Stimulated activated CD4-positive, alpha-beta T cell treated with anti-CD3 and anti-CD28 coated beads, Interleukin-12 subunit alpha, Interleukin-12 subunit beta, amount 100 ng/mL, for 4 hours (primary cell): ENCODE measurements at regions not wholly inside any gene's neighbourhood (a gene's known extent, or its start where the extent isn't known, plus 50 kb on each side); places are given as distances from the start of the nearest gene placed in this dataset.
A peak's percentile ranks its signal among the peaks of the same experiment; 100 is the strongest.

Experiments
- DNase-seq: peaks from one replicate; pipeline ENCODE4 v3.0.0-alpha.2; 2020

DNA sequence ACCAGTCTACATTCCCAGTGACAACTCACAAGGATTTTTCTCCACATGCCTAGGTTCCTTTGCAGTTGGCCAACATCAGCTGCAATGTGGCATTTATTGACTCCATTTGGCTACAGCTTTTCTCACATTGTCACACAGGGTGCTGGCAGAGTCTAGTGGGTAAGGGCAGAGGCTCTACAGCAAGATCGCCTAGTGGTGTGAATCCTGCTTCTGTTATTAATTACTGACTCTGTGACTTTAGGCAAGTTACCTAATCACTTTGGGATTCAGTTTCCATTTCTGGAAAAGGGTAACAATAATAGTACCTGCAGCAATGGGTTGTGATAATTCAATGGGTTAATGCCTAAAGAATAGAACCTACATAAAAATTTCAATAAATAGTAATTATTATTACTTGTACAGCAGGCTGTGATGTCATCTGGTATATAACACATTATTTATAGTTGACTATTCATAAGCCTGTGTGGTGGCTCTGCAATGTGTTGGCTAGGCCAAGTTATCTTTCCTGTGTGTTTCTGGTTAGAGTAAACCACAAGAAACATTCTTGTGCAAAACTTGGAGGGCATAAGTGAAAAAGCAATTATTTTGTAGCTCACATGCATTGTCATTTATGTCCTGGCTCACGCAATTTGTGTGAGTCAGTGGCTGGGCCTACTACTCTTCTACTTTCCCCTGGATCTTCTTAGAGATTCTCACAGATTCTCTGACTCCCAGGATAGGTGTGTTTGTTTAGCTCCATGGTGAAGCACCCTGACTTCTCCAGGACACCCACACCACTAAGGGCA, 59.5 kb downstream of the PTGS2 start:
- DNase-seq, result no peak

- peak; percentile 27 for DNase-seq
Observed at GRCh38 chr1:186618401-186619170, 61.6 kb downstream of the PTGS2 start.

GRCh38 chr1:186617926-186618325, 62.3 kb downstream of the PTGS2 start:
- DNase-seq, result no peak

DNA sequence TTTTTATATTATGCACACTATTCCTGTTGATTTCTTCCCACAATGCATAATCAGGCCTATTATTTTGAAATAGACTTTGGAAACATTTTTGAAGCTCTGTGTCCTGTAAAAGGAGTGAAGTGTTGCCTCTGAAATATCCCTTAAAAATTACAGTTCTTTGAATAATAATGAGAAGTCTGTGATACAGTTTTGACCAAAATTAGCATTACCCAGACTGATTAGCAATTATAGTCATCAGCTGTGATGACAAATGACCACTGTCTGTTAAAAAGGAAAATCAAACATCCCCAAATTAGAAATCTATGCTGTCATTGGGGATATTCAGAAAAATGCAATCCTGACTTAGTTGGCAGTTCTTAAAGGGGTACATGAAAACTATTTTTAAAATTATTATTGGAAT, 63.7 kb downstream of the PTGS2 start:
- no peak for DNase-seq

GRCh38 chr1:186615332-186615731, 64.9 kb downstream of the PTGS2 start:
- DNase-seq, result no peak

GRCh38 chr1:186611156-186611555, 69.1 kb downstream of the PTGS2 start:
- no peak for DNase-seq

- DNase-seq, result no peak
Observed at GRCh38 chr1:186609183-186609582, 71.0 kb downstream of the PTGS2 start.

DNA sequence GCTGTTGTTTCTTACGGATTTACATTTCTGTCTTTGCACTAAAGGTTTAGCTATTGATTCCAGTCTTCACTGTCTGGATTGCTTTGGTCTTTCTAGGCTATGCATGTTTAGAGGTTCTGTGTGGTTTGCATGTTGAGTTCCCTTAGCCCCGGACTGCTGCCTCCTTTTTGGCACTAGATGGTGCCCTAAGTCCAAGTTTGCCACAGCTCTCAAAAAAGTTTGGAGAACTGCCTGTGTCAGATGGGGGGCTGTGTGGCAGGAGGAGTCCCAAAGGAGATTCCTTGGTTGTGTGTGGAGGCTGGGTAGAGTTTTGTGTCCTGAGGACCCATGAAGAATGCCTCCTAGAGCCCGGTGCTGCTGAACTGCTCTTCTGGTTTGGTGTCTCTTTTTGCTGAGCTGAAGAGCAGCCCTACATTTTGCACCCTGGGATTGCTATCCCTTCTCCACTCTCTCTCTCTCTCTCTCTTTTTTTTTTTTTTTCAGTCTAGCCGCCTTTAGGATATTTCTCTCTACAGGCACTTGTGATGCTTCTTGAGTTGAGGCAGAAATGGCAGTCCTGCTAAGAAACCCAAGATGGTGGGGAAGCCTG, 74.4 kb downstream of the PTGS2 start:
- no peak for DNase-seq

DNA sequence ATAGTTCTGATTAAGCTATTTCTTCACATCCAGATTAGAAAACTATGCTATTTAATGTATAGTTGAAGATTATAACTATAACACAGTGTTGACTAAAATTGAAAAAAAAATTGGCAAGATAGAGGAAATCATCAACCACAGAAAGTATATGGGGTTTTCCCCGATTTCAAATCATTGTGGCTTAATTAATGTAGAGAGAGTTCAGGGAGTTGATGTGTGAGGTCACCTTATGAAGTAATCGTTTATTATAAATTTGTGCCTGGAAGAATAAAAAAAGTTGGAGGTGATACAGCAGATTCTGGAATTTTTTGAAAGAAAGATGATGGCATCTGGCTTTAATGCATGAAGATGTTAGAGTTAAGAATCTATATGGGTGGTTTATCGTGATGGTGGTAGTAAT, 84.3 kb downstream of the PTGS2 start:
- DNase-seq, result no peak

DNA sequence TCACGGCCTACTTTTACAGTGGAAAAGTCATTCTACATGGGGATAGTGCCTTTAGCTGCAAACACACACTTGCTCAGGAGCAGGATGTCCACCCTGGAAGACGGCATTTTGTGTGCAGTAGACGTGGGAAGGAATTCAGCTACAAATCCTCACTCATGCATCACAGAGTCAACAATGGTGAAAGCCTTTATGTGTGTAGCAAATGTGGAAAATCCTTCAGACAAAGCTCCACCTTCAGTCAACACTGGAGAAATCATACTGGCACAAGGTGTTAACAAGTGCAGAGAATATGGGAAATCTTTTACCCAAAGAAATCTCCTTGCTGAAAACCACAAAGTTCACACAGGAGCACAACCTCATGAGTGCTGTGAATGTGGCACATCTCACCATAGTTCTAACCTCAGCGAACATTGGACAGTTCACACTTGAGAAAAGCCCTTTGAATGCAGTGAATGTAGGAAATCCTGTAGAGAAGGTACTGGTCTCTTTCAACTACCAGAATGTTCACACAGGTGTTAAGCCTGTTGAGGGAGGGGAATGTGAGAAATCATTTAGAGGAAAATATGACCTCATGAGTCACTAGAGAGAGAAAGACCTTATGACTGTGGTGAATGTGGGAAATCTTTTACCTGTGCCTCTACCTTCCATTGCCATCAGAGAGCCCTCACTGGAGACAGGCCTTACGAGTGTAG, 101.8 kb downstream of the PTGS2 start:
- DNase-seq, result no peak

DNA sequence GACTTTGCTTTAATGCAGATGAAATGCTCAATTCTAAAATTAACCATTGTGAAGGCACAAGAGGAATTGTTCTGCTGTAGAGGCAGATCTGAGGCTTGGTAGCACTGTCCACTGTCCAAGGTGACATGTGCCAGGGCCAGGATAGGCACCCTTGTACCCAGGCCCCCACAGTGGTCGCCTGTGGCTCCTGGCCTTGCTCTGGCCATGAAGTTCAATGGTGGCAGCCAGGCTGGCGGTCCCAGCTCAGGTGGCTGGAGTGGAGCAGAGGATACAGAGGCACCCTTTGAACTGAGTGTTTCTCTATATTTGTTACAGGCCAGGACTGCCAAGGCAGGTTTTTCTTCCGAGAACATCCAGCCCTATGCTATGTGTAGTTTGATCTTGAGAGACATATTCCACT, 102.6 kb downstream of the PTGS2 start:
- DNase-seq, result no peak

DNA sequence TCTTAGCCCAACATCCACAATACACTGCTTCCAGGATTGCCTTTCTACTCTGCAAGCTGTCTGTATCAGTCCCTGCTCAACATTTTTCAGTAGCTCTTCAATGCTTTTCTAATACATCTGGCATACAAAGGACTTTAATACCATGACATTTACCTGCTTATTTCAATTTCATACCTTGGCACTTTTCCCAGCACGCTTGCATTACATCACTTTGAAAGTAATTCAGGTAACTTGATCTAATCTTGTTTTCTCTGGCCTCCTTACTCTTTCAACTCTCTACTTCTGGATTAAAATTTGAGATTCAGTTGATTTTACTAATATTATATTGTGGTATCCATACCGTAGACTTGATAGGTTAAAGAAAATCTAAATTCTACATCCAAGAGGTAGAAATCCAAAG, 103.0 kb downstream of the PTGS2 start:
- DNase-seq, result no peak

GRCh38 chr1:186575348-186575747, 104.9 kb downstream of the PTGS2 start:
- DNase-seq, result no peak

GRCh38 chr1:186574926-186575325, 105.3 kb downstream of the PTGS2 start:
- DNase-seq, result no peak

- no peak for DNase-seq
Observed at GRCh38 chr1:186572509-186572908, 107.7 kb downstream of the PTGS2 start.

- no peak for DNase-seq
Observed at GRCh38 chr1:186571771-186572170, 108.5 kb downstream of the PTGS2 start.

DNA sequence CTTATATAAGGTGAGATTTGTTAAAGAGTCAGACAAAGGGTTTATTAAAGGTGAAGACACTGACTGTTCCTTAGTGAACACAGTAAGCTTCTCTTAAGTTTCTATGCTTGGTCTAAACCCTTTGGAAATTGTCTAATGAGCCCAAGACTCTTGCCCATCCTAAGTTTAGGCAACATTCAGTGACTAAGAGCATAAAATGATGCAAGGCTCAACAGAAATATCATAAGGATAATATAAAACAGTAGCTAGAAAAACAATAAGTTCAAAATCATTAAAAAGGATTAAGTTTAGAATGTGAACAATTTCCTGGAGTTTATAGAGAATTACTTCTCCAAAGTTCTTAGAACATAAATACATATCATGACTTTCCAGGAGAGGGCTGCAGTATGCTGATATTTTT, 108.9 kb upstream of the PDC start:
- DNase-seq, result no peak

- DNase-seq, result no peak
Observed at GRCh38 chr1:186568221-186568620, 107.3 kb upstream of the PDC start.

DNA sequence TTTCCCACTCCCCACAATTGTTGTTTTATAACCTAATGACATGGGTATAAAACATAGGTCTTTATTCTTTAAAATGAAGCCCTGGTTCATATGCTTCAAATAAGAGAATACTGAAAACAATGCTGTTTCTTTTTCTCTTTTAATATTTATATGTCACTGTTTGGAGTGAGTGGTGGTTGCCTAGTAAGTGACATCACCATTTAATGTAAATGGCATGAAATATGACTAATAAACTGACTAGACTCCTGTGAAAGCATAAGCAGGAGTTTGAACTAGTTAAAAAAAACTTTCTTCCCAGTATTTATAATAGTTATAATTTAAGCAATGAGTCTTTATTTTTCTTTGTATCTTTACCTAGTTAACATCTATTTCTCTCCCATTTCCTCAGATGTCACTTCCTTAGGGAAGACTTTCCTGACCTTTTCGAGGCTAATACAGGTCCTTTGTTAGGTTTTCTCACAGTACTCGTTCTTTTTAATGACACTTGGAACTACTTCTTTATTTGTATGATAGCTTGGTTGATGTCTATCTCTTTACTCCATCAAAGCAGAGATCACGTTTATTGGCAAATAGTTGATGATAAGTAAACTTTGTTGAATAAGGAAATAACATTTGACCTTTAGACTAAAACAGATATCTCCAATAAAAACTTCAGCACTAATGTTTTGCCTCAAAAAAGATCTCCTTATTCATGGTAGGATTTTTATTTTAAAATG, 105.4 kb upstream of the PDC start:
- no peak for DNase-seq

- DNase-seq, result no peak
Observed at GRCh38 chr1:186564582-186564981, 103.7 kb upstream of the PDC start.

DNA sequence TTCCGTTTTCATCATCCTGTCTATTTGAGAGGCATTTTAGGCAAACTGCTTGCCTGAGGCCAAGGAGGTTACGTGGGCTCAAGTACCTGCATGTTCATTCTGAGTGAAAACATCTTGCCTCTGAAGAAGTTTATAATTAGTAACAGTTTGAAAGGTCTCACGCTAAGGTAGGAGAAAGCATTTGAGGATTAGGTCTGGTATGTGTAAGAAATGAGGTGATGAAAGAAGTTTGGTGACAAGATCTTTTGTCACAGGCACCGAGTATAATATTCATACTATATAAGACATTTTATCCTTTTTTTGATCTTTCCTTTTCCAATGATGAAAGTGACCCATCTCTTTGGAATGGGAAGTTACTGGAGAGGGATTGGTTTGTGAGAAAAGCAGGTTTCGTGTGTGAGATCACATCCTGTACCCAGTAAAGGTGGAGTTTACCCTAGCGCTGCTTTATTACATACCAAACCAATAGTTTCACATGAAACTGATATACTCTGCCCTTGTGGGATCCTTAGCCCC, 98.7 kb upstream of the PDC start:
- no peak for DNase-seq

GRCh38 chr1:186557147-186557777, 96.3 kb upstream of the PDC start:
- no peak for DNase-seq
